GM12878 (cell line): ENCODE measurements at regions not wholly inside any gene's neighbourhood (a gene's known extent, or its start where the extent isn't known, plus 50 kb on each side); places are given as distances from the start of the nearest gene placed in this dataset.

ENCODE experiments used
- ATF7 ChIP-seq: fragments of 450-650 bp; IDR thresholded peaks from 2 replicates; pipeline ENCODE4 v1.6.1; 2016; ENCODE audit warnings: low read depth, mild to moderate bottlenecking
- BHLHE40 ChIP-seq, 2 experiments: fragments of 450-650 bp in 1 of 2; IDR thresholded peaks; 2 replicates each; pipeline ENCODE4 v1.6.1; 2011 to 2017; ENCODE audit warnings: low read depth in 2 of 2, borderline replicate concordance in 1 of 2, improper control_type of control experiment in 1 of 2, low read length in 1 of 2, mild to moderate bottlenecking in 1 of 2
- CEBPB ChIP-seq, 2 experiments: fragments of 150-350 bp in 1 of 2; IDR thresholded peaks; 2 replicates each; pipeline ENCODE4 v1.6.1; 2012 to 2014; ENCODE audit warnings: low read depth in 2 of 2, low read length in 2 of 2, borderline replicate concordance in 1 of 2, inconsistent platforms in 1 of 2
- ETV6 ChIP-seq, 2 experiments: fragments of 450-650 bp in 1 of 2; IDR thresholded peaks in 1 of 2; conservative IDR thresholded peaks in 1 of 2; 2 replicates each; pipeline ENCODE4 v1.6.1; 2014; ENCODE audit warnings: antibody characterized with exemption in 1 of 2, borderline replicate concordance in 1 of 2, low read depth in 1 of 2, mild to moderate bottlenecking in 1 of 2, moderate library complexity in 1 of 2
- GATAD2B ChIP-seq: fragments of 450-650 bp; conservative IDR thresholded peaks from 2 replicates; pipeline ENCODE4 v1.6.1; 2017; ENCODE audit warnings: low read depth, mild to moderate bottlenecking, moderate library complexity
- IKZF1 ChIP-seq: fragments of 450-650 bp; conservative IDR thresholded peaks from 2 replicates; pipeline ENCODE4 v1.6.1; 2017; ENCODE audit warnings: antibody characterized with exemption, mild to moderate bottlenecking
- JUNB ChIP-seq: IDR thresholded peaks from 2 replicates; pipeline ENCODE4 v1.6.1; 2016; ENCODE audit warnings: antibody characterized with exemption, mild to moderate bottlenecking
- MEF2B ChIP-seq: fragments of 450-650 bp; IDR thresholded peaks from 2 replicates; pipeline ENCODE4 v1.6.1; 2018; ENCODE audit warnings: mild to moderate bottlenecking, moderate library complexity; ENCODE audit not compliant: partially characterized antibody, poor library complexity, severe bottlenecking
- NR2F1 ChIP-seq: fragments of 450-650 bp; conservative IDR thresholded peaks from 2 replicates; pipeline ENCODE4 v1.6.1; 2017; ENCODE audit warnings: mild to moderate bottlenecking
- NRF1 ChIP-seq: conservative IDR thresholded peaks from 2 replicates; pipeline ENCODE4 v1.6.1; 2011; ENCODE audit warnings: mild to moderate bottlenecking, low read depth, low read length, improper control_type of control experiment
- PBX3 ChIP-seq: IDR thresholded peaks from 2 replicates; pipeline ENCODE4 v1.6.1; 2011; ENCODE audit warnings: mild to moderate bottlenecking, low read depth, low read length, moderate library complexity; ENCODE audit not compliant: insufficient replicate concordance
- PKNOX1 ChIP-seq: fragments of 450-650 bp; IDR thresholded peaks from 2 replicates; pipeline ENCODE4 v1.6.1; 2016; ENCODE audit warnings: mild to moderate bottlenecking
- POLR2A ChIP-seq: IDR thresholded peaks from 2 replicates; pipeline ENCODE4 v1.6.1; 2011; ENCODE audit warnings: low read depth, mild to moderate bottlenecking, low read length
- POLR2AphosphoS5 ChIP-seq: IDR thresholded peaks from 2 replicates; pipeline ENCODE4 v1.6.1; 2011; ENCODE audit warnings: mild to moderate bottlenecking, low read length, inconsistent platforms
- POU2F2 ChIP-seq: IDR thresholded peaks from 3 replicates; pipeline ENCODE4 v1.6.1; 2011; ENCODE audit warnings: low read depth, mild to moderate bottlenecking, low read length, borderline replicate concordance
- RB1 ChIP-seq: fragments of 450-650 bp; formaldehyde crosslinking; IDR thresholded peaks from 2 replicates; pipeline ENCODE4 v1.6.1; 2017; ENCODE audit warnings: mild to moderate bottlenecking, borderline replicate concordance
- SMAD1 ChIP-seq: fragments of 450-650 bp; IDR thresholded peaks from 2 replicates; pipeline ENCODE4 v1.6.1; 2018; ENCODE audit warnings: mild to moderate bottlenecking, low read depth; ENCODE audit not compliant: partially characterized antibody
- SMAD5 ChIP-seq: IDR thresholded peaks from 2 replicates; pipeline ENCODE4 v1.6.1; 2016; ENCODE audit warnings: antibody characterized with exemption, low read depth
- SRF ChIP-seq, 2 experiments: IDR thresholded peaks; 2 replicates each; pipeline ENCODE4 v1.6.1; 2011; ENCODE audit warnings: low read depth in 2 of 2, low read length in 2 of 2, mild to moderate bottlenecking in 1 of 2, moderate library complexity in 1 of 2
- TCF12 ChIP-seq: IDR thresholded peaks from 2 replicates; pipeline ENCODE4 v1.6.1; 2011; ENCODE audit warnings: low read depth, mild to moderate bottlenecking, low read length
- TCF3 ChIP-seq: IDR thresholded peaks from 2 replicates; pipeline ENCODE4 v1.6.1; 2012; ENCODE audit warnings: low read depth, mild to moderate bottlenecking, low read length, borderline replicate concordance; ENCODE audit not compliant: insufficient read depth
- YY1 ChIP-seq: IDR thresholded peaks from 2 replicates; pipeline ENCODE4 v1.6.1; 2011; ENCODE audit warnings: low read depth, mild to moderate bottlenecking, low read length
- ZBTB11 ChIP-seq: fragments of 450-650 bp; formaldehyde crosslinking; IDR thresholded peaks from 2 replicates; pipeline ENCODE4 v1.5.0; 2022; ENCODE audit warnings: mild to moderate bottlenecking, missing genetic modification characterization
- ZBTB33 ChIP-seq: fragments of 450-650 bp; IDR thresholded peaks from 2 replicates; pipeline ENCODE4 v1.6.1; 2017; ENCODE audit warnings: mild to moderate bottlenecking
- ZNF24 ChIP-seq: fragments of 450-650 bp; IDR thresholded peaks from 2 replicates; pipeline ENCODE4 v1.6.1; 2017; ENCODE audit warnings: antibody characterized with exemption, mild to moderate bottlenecking

GRCh38 chr6:156691018-156691417 lies 86.2 kb upstream of the ARID1B start (continued):
- TF ChIP-seq ZBTB11 (CRISPR knock-in tag) = no peak
- peak; percentile 48; the same call in 1 of the 2 replicates for TF ChIP-seq ATF7
- peak; percentile 81 for TF ChIP-seq IKZF1
- TF ChIP-seq CEBPB (IDR thresholded peaks at IDR 0.05; ENCODE audit: borderline replicate concordance in 1 of 2, low read depth in 2 of 2, low read length in 2 of 2) = no peak
- no peak for TF ChIP-seq ZBTB33
- 0 out of 2 replicates have a peak, but pooled peaks have one; percentile 37 for TF ChIP-seq SMAD5
- TF ChIP-seq SMAD1 = no peak
- peak; percentile 86 for TF ChIP-seq ZNF24
- peak; percentile 59 for TF ChIP-seq PBX3
- no peak for TF ChIP-seq NRF1
- TF ChIP-seq PKNOX1 = peak; percentile 64
- TF ChIP-seq NR2F1 = peak; percentile 32; the same call in 1 of the 2 replicates
- TF ChIP-seq POU2F2 = peak; percentile 75
- peak; percentile 48 for TF ChIP-seq YY1
- TF ChIP-seq BHLHE40 (IDR thresholded peaks at IDR 0.05; ENCODE audit: borderline replicate concordance in 1 of 2, low read depth in 2 of 2, low read length in 1 of 2) = peak in 1 of 2 experiments; percentile 39; a peak in 2 of 4 replicates
- TF ChIP-seq TCF3 = 0 out of 2 replicates have a peak, but pooled peaks have one; percentile 30
- peak; percentile 37; the same call in 1 of the 2 replicates for TF ChIP-seq POLR2A
- no peak for TF ChIP-seq MEF2B
- peak; percentile 87; the same call in 1 of the 2 replicates for TF ChIP-seq GATAD2B
- TF ChIP-seq JUNB = peak; percentile 87
- peak; percentile 82 for TF ChIP-seq POLR2AphosphoS5
- no peak for TF ChIP-seq SRF (IDR thresholded peaks at IDR 0.05; ENCODE audit: low read depth in 2 of 2, low read length in 2 of 2)
- peak in 1 of 2 experiments; percentile 53; a peak in 2 of 4 replicates for TF ChIP-seq ETV6 (conservative IDR thresholded peaks at IDR 0.05 in 1 of 2, IDR thresholded peaks at IDR 0.05 in 1 of 2; ENCODE audit: borderline replicate concordance in 1 of 2, low read depth in 1 of 2)
- TF ChIP-seq RB1 = no peak
- TF ChIP-seq TCF12 = peak; percentile 89
